HT-29 (cell line): ENCODE measurements at regions not wholly inside any gene's neighbourhood (a gene's known extent, or its start where the extent isn't known, plus 50 kb on each side); places are given as distances from the start of the nearest gene placed in this dataset.
"Not testable (repeated sequence)": the region's sequence is repeated elsewhere in the genome, so short reads cannot be mapped to it uniquely, and the experiment has no call there.

Experiments
- DNase-seq: peaks from one replicate; pipeline ENCODE4 v3.0.0-alpha.2; 2015; ENCODE audit warnings: low spot score

DNA sequence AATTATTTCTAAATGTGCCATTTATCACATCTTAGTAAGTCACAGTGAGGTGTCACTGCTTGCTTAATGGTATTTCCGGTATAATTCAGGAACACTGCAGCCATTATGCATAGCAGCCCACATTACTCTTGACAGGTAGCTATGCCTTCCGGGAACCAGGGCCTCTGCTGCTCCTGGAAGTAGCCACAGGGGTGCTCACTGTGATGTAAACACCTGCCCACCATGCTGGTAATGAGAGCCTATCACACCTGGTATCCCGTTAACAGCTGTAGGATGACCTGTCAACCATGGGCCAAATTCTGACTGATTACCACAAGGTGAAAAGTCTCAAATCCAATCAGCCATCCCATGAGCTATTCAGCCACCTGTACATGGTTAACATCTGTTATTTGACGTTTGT is 647.0 kb upstream of the NXPH2 start:
- DNase-seq = no peak

DNA sequence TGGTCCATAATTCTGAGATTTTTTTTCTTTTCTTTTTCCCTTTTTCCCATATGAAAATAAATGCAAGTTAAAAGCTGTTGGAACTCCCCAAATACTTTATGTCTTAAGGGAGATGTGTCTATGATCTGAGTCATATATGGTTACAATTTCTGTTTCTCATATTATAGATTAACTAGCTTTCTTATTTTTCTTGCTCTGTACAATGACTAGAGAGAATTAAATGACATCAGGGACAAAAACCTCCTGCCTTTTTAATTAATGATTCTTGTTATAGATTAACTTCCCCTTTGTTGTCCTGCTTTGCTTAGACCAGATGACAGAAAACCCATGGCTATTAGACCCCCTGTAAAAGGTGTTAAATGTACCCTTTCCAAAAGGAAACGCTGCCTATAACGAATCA is 643.9 kb upstream of the NXPH2 start:
- no peak for DNase-seq

DNA sequence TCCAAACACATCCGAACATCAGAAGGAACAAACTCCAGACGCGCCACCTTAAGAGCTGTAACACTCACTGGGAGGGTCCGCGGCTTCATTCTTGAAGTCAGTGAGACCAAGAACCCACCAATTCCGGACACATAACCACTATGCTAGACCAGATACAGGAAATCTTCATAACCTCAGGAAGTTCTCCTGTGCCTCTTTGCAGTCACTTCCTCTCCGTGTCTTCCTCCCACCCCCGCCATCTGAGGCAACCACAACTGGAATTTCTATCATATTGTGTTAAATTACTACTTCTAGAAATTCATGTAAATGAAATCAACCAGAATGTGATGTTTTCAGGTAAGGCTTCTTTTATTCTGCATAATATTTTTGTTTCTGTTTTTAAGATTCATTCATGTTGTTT is 631.0 kb upstream of the NXPH2 start:
- DNase-seq = no peak

DNA sequence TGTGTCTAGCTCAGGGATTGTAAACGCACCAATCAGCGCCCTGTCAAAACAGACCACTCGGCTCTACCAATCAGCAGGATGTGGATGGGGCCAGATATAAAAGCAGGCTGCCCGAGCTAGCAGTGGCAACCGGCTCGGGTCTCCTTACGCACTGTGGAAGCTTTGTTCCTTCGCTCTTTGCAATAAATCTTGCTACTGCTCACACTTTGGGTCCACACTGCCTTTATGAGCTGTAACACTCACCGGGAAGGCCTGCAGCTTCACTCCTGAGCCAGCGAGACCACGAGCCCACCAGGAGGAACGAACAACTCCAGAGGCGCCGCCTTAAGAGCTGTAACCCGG is 630.6 kb upstream of the NXPH2 start:
- DNase-seq = not testable (repeated sequence)

- not testable (repeated sequence) for DNase-seq
These were observed 630.1 kb upstream of the NXPH2 start for GRCh38 chr2:139410147-139410832.

DNA sequence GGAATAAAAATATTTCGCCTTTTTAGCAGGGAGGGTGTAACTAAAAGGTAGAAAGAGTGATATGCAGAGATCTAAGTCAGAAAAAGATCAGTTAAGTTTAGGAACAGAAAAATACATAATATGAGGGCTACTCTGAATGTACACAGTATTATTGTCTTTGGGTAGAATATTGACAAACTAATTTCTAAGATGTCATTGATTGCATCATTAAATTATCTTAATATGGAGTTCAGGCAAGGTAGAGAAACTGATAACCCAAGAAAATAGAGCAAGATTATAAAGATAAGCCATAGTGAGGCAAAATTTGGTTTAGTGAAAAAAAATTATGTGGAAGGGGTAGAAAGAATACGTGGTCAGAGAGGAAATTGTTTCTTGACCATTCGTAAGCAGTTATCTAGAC is 629.0 kb upstream of the NXPH2 start:
- DNase-seq = no peak

- DNase-seq = no peak
These were observed 623.8 kb upstream of the NXPH2 start for GRCh38 chr2:139403948-139404347.

- DNase-seq = no peak
These were observed 614.6 kb upstream of the NXPH2 start for GRCh38 chr2:139394801-139395200.

GRCh38 chr2:139389391-139389790 is 609.2 kb upstream of the NXPH2 start:
- DNase-seq = no peak

GRCh38 chr2:139386401-139386800 is 606.2 kb upstream of the NXPH2 start:
- DNase-seq = no peak

DNA sequence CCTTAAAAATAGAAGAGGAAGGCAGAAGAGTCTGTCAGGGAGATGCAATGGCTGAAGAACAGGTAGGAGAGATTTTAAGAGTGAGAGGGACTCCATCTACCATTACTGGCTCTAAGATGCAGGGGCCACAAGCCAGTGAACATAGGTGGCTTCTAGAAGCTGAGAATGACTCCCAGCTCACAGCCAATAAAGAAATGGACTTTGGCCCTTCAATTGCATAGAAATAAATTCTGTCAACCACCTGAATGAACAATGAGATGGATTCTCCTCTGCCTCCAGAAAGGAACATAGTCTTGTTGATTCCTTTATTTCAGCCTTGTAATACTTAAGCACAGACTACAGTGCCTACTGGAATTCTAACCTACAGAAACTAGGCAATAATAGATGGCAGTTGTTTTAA is 603.3 kb upstream of the NXPH2 start:
- DNase-seq = no peak

GRCh38 chr2:139380051-139380450 is 599.9 kb upstream of the NXPH2 start:
- no peak for DNase-seq

DNA sequence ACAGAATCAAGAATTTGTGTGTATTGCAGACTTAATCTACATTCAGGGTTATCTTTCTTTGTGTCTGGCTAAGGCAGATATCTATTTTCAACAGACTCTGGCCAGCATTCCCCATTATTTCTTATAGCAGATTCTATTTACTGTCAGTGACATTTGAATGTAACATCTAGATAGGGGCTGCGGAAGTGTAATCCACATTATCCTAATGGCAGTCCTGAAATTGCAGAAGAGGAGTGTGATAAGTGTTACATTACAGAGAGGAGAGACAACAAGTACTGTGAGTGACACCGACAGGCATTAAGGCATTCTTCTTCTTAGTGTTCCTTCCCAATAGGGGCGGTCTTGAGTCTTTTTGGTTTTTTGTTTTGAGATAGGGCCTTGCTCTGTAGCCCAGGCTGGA is 598.2 kb upstream of the NXPH2 start:
- DNase-seq = no peak

GRCh38 chr2:139374296-139374850 is 594.2 kb upstream of the NXPH2 start:
- no peak for DNase-seq

- no peak for DNase-seq
These were observed 589.5 kb upstream of the NXPH2 start for GRCh38 chr2:139369423-139370409.

DNA sequence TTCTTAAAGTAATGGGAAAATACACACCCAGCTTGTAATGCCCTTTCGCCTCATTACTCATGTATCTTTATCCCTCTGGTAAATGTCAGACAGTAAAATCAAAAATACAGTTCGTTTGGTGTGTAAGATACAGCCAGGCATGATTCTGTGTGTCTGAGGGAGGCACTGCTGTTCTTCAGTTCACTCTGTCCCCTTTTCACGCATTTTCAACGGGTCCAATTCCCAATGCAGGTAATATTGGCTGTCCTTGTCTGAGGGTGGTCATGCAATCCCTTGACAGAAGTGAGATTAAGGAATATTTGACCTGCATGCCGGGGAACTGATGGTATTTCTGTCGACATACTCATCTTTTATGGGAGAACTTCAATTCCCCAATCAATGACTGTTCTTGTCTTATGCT is 587.2 kb upstream of the NXPH2 start:
- no peak for DNase-seq

DNA sequence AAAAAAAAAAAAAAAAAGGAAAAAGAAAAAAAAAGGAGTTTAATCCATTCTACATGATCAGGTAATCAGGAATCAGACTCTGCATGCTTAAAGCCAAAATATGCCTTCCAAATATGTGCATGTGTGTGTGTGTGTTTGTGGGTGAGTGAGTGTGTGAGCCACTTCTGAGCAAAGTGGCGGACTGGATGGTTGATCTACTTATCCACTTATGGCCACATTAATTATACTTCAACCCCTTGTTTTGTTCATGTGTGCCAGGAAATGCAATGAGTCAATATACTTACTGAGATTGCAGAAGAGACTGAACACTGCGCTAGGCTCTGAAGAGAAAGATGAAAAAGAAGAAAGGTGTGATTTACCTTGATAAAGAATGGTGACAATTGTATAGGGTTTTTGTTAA is 586.5 kb upstream of the NXPH2 start:
- DNase-seq = no peak

DNA sequence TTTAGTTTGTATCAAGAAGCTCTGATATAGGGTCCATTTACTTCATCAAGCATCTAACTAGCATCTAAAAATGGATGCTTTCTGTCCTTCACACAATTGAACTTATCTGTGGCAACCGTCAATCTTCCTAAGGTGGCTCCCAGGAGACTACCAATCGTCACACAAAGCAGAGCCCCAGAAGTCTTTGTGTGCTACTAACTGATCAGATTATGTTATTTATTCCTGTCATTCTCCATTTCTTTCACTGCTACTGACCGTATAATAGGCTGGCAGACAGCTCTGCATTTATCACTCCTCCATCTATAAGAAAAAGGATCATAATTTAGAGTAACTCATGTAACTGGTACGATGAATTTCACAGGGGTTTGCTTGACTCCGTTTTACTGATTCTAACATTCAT is 585.0 kb upstream of the NXPH2 start:
- DNase-seq = no peak

GRCh38 chr2:139360654-139361053 is 580.5 kb upstream of the NXPH2 start:
- no peak for DNase-seq

- DNase-seq = no peak
These were observed 579.6 kb upstream of the NXPH2 start for GRCh38 chr2:139359818-139360217.

DNA sequence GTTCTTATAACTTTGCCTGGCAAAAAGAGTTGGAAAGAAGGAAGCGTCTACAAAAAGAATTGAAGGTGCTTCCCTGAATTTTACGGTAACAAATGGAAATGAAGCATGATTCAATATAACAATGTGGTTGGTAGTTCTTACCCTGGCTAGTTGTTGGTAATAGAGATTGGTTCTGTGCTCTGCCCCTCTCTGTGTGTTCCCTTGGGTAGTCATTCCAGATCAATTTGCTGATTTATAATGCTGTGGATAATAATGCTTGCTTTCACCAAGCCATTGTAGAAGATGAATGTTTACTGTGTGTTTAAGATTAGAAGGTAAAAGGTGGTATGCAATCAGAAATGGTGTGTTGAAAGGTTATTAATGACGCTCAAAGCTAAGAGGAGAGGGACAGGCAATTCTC is 577.8 kb upstream of the NXPH2 start:
- no peak for DNase-seq

DNA sequence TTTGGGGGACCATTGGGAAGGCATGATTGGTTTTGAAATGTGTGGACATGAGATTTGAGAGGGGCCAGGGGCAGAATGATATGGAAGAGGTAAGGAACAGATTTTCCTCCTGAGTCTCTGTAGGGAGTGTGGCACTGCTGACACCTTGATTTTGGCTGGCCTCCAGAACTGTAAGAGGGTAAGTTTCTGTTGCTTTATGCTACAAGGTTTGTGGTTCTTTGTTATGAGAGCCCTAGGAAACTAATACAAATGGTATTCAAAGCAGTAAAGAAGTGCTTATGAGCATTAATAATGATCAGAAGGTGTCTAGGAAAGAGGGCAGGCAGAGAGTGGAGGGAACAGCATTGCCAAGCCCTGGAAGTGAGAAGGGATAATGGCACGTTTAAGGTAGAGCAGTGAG is 574.3 kb upstream of the NXPH2 start:
- no peak for DNase-seq

DNA sequence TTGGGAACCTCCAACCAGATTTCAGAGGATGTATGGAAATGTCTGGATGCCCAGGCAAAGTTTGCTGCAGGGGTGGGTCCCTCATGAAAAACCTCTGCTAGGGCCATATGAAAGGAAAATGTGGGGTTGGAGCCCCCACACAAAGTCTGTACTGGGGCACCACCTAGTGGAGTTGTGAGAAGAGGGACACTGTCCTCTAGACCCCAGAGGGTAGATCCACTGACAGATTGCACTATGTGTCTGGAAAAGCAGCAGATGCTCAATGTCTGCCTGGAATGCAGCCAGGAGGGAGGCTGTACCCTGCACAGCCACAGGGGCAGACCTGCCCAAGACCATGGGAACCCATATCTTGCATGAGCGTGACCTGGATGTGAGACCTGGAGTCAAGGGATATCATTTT is 573.7 kb upstream of the NXPH2 start:
- no peak for DNase-seq
